H9 (cell line): ENCODE measurements at regions not wholly inside any gene's neighbourhood (a gene's known extent, or its start where the extent isn't known, plus 50 kb on each side); places are given as distances from the start of the nearest gene placed in this dataset.

Experiments
- DNase-seq: peaks from one replicate; pipeline ENCODE4 v3.0.0-alpha.2; 2017
- H2AFZ ChIP-seq: one replicate; pipeline ENCODE4 v1.6.1; 2013; ENCODE audit warnings: mild to moderate bottlenecking, low read length, control low read depth, moderate library complexity
- H2AK5ac ChIP-seq: 2 replicates; pipeline ENCODE4 v1.6.1; 2013; ENCODE audit warnings: low read length, control low read depth, mixed read lengths; ENCODE audit not compliant: insufficient read length
- H2BK120ac ChIP-seq: one replicate; pipeline ENCODE4 v1.6.1; 2013; ENCODE audit warnings: low read depth, mild to moderate bottlenecking, low read length, control low read depth, inconsistent platforms; ENCODE audit not compliant: poor library complexity, severe bottlenecking
- H2BK12ac ChIP-seq: 2 replicates; pipeline ENCODE4 v1.6.1; 2013; ENCODE audit warnings: low read length, control low read depth, mixed read lengths, low read depth; ENCODE audit not compliant: insufficient read length
- H2BK15ac ChIP-seq: 2 replicates; pipeline ENCODE4 v1.6.1; 2013; ENCODE audit warnings: low read depth, low read length, control low read depth
- H2BK20ac ChIP-seq: one replicate; pipeline ENCODE4 v1.6.1; 2013; ENCODE audit warnings: low read depth, mild to moderate bottlenecking, low read length, control low read depth, inconsistent platforms; ENCODE audit not compliant: poor library complexity, severe bottlenecking
- H2BK5ac ChIP-seq: 2 replicates; pipeline ENCODE4 v1.6.1; 2013; ENCODE audit warnings: low read length, control low read depth, mixed read lengths; ENCODE audit not compliant: insufficient read length
- H3K14ac ChIP-seq: 2 replicates; pipeline ENCODE4 v1.6.1; 2013; ENCODE audit warnings: low read length, control low read depth; ENCODE audit not compliant: insufficient read depth
- H3K18ac ChIP-seq: 2 replicates; pipeline ENCODE4 v1.6.1; 2013; ENCODE audit warnings: low read depth, mild to moderate bottlenecking, mixed read lengths, low read length, control low read depth; ENCODE audit not compliant: insufficient read length
- H3K23ac ChIP-seq: 2 replicates; pipeline ENCODE4 v1.6.1; 2013; ENCODE audit warnings: low read length, control low read depth, mixed read lengths, low read depth; ENCODE audit not compliant: insufficient read length
- H3K23me2 ChIP-seq: 2 replicates; pipeline ENCODE4 v1.6.1; 2013; ENCODE audit warnings: low read depth, mild to moderate bottlenecking, mixed read lengths, low read length, control low read depth; ENCODE audit not compliant: insufficient read length, poor library complexity, severe bottlenecking
- H3K27ac ChIP-seq: 2 replicates; pipeline ENCODE4 v1.5.1; 2013; ENCODE audit warnings: low read length, control low read depth, mixed read lengths, low read depth; ENCODE audit not compliant: insufficient read length
- H3K27me3 ChIP-seq: 2 replicates; pipeline ENCODE4 v1.6.1; 2013; ENCODE audit warnings: low read length, control low read depth, inconsistent platforms; ENCODE audit not compliant: insufficient read depth
- H3K4ac ChIP-seq: 2 replicates; pipeline ENCODE4 v1.6.1; 2013; ENCODE audit warnings: low read depth, mild to moderate bottlenecking, control low read depth, inconsistent platforms, low read length, moderate library complexity
- H3K4me1 ChIP-seq: 2 replicates; pipeline ENCODE4 v1.6.1; 2013; ENCODE audit warnings: low read length, control low read depth, inconsistent platforms; ENCODE audit not compliant: insufficient read depth
- H3K4me2 ChIP-seq: 2 replicates; pipeline ENCODE4 v1.6.1; 2013; ENCODE audit warnings: low read length, control low read depth, mixed read lengths; ENCODE audit not compliant: insufficient read length, insufficient read depth
- H3K56ac ChIP-seq: 2 replicates; pipeline ENCODE4 v1.6.1; 2013; ENCODE audit warnings: low read depth, mild to moderate bottlenecking, mixed read lengths, low read length, control low read depth; ENCODE audit not compliant: insufficient read length
- H3K79me1 ChIP-seq: 2 replicates; pipeline ENCODE4 v1.6.1; 2013; ENCODE audit warnings: low read depth, mild to moderate bottlenecking, moderate library complexity, low read length, control low read depth, inconsistent platforms; ENCODE audit not compliant: insufficient read depth, poor library complexity, severe bottlenecking
- H3K79me2 ChIP-seq: 2 replicates; pipeline ENCODE4 v1.6.1; 2013; ENCODE audit warnings: low read length, control low read depth, inconsistent platforms; ENCODE audit not compliant: insufficient read depth
- H3K9ac ChIP-seq: 2 replicates; pipeline ENCODE4 v1.6.1; 2013; ENCODE audit warnings: low read length, control low read depth, mixed read lengths; ENCODE audit not compliant: insufficient read length; ENCODE audit errors: extremely low read depth
- H3K9me3 ChIP-seq: one replicate; pipeline ENCODE4 v1.6.1; 2013; ENCODE audit warnings: low read depth, low read length, inconsistent platforms; ENCODE audit not compliant: control insufficient read depth
- H3T11ph ChIP-seq: one replicate; pipeline ENCODE4 v1.6.1; 2013; ENCODE audit warnings: mild to moderate bottlenecking, low read length, control low read depth, inconsistent platforms
- H4K20me1 ChIP-seq: one replicate; pipeline ENCODE4 v1.6.1; 2013; ENCODE audit not compliant: control insufficient read depth, insufficient read length, insufficient read depth
- H4K5ac ChIP-seq: 2 replicates; pipeline ENCODE4 v1.6.1; 2013; ENCODE audit warnings: low read depth, mild to moderate bottlenecking, mixed read lengths, low read length, control low read depth; ENCODE audit not compliant: insufficient read length
- H4K8ac ChIP-seq: replicated peaks from 2 replicates; pipeline ENCODE4 v1.6.1; 2013; ENCODE audit warnings: low read length, control low read depth, mixed read lengths, low read depth; ENCODE audit not compliant: insufficient read length
- H4K91ac ChIP-seq: 2 replicates; pipeline ENCODE4 v1.6.1; 2013; ENCODE audit warnings: low read depth, mild to moderate bottlenecking, moderate library complexity, mixed read lengths, low read length, control low read depth; ENCODE audit not compliant: insufficient read length
- H3K27ac Mint-ChIP-seq, 3 experiments: 2 replicates in 2 of 3; 3 replicates in 1 of 3; pipeline ENCODE4 v1.8.0; 2020 to 2021; ENCODE audit warnings: mixed read lengths in 3 of 3, mild to moderate bottlenecking in 1 of 3, moderate library complexity in 1 of 3
- H3K27me3 Mint-ChIP-seq: 2 replicates; pipeline ENCODE4 v1.8.0; 2021; ENCODE audit warnings: low read depth, mild to moderate bottlenecking, moderate library complexity, mixed read lengths
- H3K36me3 Mint-ChIP-seq, 3 experiments: 2 replicates in 2 of 3; 3 replicates in 1 of 3; pipeline ENCODE4 v1.8.0; 2020 to 2021; ENCODE audit warnings: low read depth in 3 of 3, mixed read lengths in 3 of 3; ENCODE audit not compliant: insufficient read depth in 1 of 3
- H3K4me1 Mint-ChIP-seq, 2 experiments: 2 replicates each; pipeline ENCODE4 v1.8.0; 2020; ENCODE audit warnings: mixed read lengths in 2 of 2
- H3K4me3 Mint-ChIP-seq, 2 experiments: 2 replicates in 1 of 2; 3 replicates in 1 of 2; pipeline ENCODE4 v1.8.0; 2020 to 2021; ENCODE audit warnings: mild to moderate bottlenecking in 2 of 2, mixed read lengths in 2 of 2, moderate library complexity in 1 of 2
- H3K9me3 Mint-ChIP-seq, 2 experiments: 2 replicates in 1 of 2; 3 replicates in 1 of 2; pipeline ENCODE4 v1.8.0; 2020; ENCODE audit warnings: mild to moderate bottlenecking in 2 of 2, mixed read lengths in 2 of 2, moderate library complexity in 1 of 2
- WGBS: extraction: QIAGEN DNeasy Blood & Tissue Kit; methylation state at CpG from one replicate; pipeline ENCODE4 v1.1.7; 2013; ENCODE audit warnings: missing lambda C conversion rate, low lambda C conversion rate, mixed read lengths; ENCODE audit not compliant: insufficient read length; ENCODE audit errors: extremely low coverage; 5-methylcytosine and 5-hydroxymethylcytosine counted together
- TF ChIP-seq, protein P1 (sequence below): fragments of 200-600 bp; sonication (generic); conservative IDR thresholded peaks from 3 replicates; pipeline ENCODE4 v1.8.0; 2021; ENCODE audit warnings: antibody characterized with exemption, mild to moderate bottlenecking

DNA sequence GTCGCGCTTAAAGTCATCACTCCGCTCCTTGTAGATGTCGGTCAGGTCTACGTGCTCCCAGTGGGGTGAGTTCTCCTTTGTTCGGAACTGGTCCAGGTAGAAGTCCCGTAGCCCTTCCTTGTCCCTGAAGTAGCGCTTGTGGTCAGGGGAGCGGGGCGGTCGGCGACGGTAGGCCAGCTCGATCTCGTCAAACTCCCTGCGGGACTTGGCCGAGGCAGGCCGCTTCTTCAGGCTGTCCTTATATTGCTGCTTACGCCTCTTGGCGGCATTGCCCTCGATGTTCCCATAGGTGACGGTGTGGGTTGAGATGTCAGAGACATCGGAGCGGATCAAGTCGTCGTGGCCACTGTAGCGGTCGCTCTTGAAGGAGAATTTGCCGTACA lies 367.2 kb downstream of the EMP1 start:
- no peak overlapping the region for H4K91ac ChIP-seq
- H3K27me3 ChIP-seq, result no peaks in the 10 kb centered on the region
- Mint-ChIP-seq H3K9me3 (no peaks in the 10 kb centered on the region; a peak in 1 of 5 replicates), H3K4me1 (no peaks in the 10 kb centered on the region), H3K4me3 (no peak overlapping the region), H3K36me3 (peaks cover 0 to 14% (median 10%) of the 10 kb centered on the region in 3 experiments; a peak in 6 of 7 replicates), H3K27ac (no peak overlapping the region; a peak in 1 of 7 replicates), H3K27me3 (peaks cover 5% of the 10 kb centered on the region)
- H3T11ph ChIP-seq, result no peak overlapping the region
- no peak overlapping the region for H3K27ac ChIP-seq
- WGBS, result no CpG with 5 or more reads among the region's 29 CpGs
- no peak overlapping the region for H3K9ac ChIP-seq
- no peak overlapping the region for H2BK5ac ChIP-seq
- no peak for DNase-seq
- H3K9me3 ChIP-seq, result no peaks in the 10 kb centered on the region
- no peaks in the 10 kb centered on the region for H3K4me1 ChIP-seq
- no peak overlapping the region for H3K18ac ChIP-seq
- TF ChIP-seq, protein P1, sequence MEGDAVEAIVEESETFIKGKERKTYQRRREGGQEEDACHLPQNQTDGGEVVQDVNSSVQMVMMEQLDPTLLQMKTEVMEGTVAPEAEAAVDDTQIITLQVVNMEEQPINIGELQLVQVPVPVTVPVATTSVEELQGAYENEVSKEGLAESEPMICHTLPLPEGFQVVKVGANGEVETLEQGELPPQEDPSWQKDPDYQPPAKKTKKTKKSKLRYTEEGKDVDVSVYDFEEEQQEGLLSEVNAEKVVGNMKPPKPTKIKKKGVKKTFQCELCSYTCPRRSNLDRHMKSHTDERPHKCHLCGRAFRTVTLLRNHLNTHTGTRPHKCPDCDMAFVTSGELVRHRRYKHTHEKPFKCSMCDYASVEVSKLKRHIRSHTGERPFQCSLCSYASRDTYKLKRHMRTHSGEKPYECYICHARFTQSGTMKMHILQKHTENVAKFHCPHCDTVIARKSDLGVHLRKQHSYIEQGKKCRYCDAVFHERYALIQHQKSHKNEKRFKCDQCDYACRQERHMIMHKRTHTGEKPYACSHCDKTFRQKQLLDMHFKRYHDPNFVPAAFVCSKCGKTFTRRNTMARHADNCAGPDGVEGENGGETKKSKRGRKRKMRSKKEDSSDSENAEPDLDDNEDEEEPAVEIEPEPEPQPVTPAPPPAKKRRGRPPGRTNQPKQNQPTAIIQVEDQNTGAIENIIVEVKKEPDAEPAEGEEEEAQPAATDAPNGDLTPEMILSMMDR, result no peak
- H3K79me1 ChIP-seq, result no peaks in the 10 kb centered on the region
- H4K20me1 ChIP-seq, result no peaks in the 10 kb centered on the region
- no peak overlapping the region for H3K23ac ChIP-seq
- H3K4me2 ChIP-seq, result no peak overlapping the region
- H2AFZ ChIP-seq, result no peak overlapping the region
- no peak overlapping the region for H2BK12ac ChIP-seq
- H3K14ac ChIP-seq, result no peak overlapping the region; the same call in 1 of the 2 replicates
- no peaks in the 10 kb centered on the region for H3K79me2 ChIP-seq
- no peak overlapping the region for H2BK120ac ChIP-seq
- H3K56ac ChIP-seq, result no peak overlapping the region
- no peak overlapping the region for H2BK20ac ChIP-seq
- H4K5ac ChIP-seq, result no peak overlapping the region
- H3K23me2 ChIP-seq, result no peaks in the 10 kb centered on the region
- H3K4ac ChIP-seq, result no peak overlapping the region
- no peak overlapping the region for H2BK15ac ChIP-seq
- no peak overlapping the region for H4K8ac ChIP-seq
- no peak overlapping the region for H2AK5ac ChIP-seq
